Germinal center (tissue), 1 donor: ENCODE measurements at regions not wholly inside any gene's neighbourhood (a gene's known extent, or its start where the extent isn't known, plus 50 kb on each side); places are given as distances from the start of the nearest gene placed in this dataset.

Source experiments
- DNase-seq: peaks from one replicate; pipeline ENCODE4 v3.0.0; 2012; ENCODE audit warnings: mixed read lengths, low spot score

- DNase-seq = peak; percentile 68
Measured at GRCh38 chr7:10889266-10889898, 84.3 kb upstream of the PHF14 start.

- DNase-seq = no peak
Measured at GRCh38 chr7:10908600-10908999, 65.1 kb upstream of the PHF14 start.

GRCh38 chr7:10910447-10910846, 63.2 kb upstream of the PHF14 start:
- no peak for DNase-seq

- DNase-seq = no peak
Measured at GRCh38 chr7:10912077-10912476, 61.6 kb upstream of the PHF14 start.

GRCh38 chr7:10913457-10913856, 60.2 kb upstream of the PHF14 start:
- no peak for DNase-seq

- DNase-seq = no peak
Measured at GRCh38 chr7:10918093-10918590, 55.5 kb upstream of the PHF14 start.

- DNase-seq = no peak
Measured at GRCh38 chr7:10919923-10920322, 53.7 kb upstream of the PHF14 start.
